ENCODE measurements at regions not wholly inside any gene's neighbourhood (a gene's known extent, or its start where the extent isn't known, plus 50 kb on each side); places are given as distances from the start of the nearest gene placed in this dataset.
A peak's percentile ranks its signal among the peaks of the same experiment; 100 is the strongest.

- Histone ChIP-seq H2BK15ac (replicated peaks; ENCODE audit: low read depth) (no peak overlapping the region), H3K79me1 (ENCODE audit: low read length) (no peaks in the 10 kb centered on the region), H2BK5ac (ENCODE audit: low read length) (no peak overlapping the region), H3K79me2 (ENCODE audit: control insufficient read depth, insufficient read depth, low read length) (no peaks in the 10 kb centered on the region), H4K5ac (ENCODE audit: low read length) (no peak overlapping the region), H3K36me3 (ENCODE audit: control insufficient read depth, insufficient read depth, low read length) (no peaks in the 10 kb centered on the region), H4K8ac (ENCODE audit: low read depth, low read length) (no peak overlapping the region), H3K4ac (ENCODE audit: low read depth, low read length) (no peak overlapping the region), H3K27ac (ENCODE audit: low read depth, low read length) (no peak overlapping the region), H3K23ac (ENCODE audit: low read length) (no peak overlapping the region), H3K27me3 (ENCODE audit: insufficient read depth, low read length, poor library complexity) (no peaks in the 10 kb centered on the region), H3K4me3 (ENCODE audit: low read length) (no peak overlapping the region), H3K18ac (ENCODE audit: low read length) (no peak overlapping the region), H2BK120ac (ENCODE audit: low read depth, low read length) (no peak overlapping the region), H3K4me1 (ENCODE audit: control insufficient read depth, low read depth, low read length) (no peaks in the 10 kb centered on the region), H3K56ac (ENCODE audit: low read length) (no peak overlapping the region), H3K4me2 (ENCODE audit: low read length) (no peak overlapping the region), H3K9ac (ENCODE audit: low read length) (no peak overlapping the region), H2AK5ac (ENCODE audit: low read length) (no peak overlapping the region)
- DNase-seq = no peak
- no CpG with 5 or more reads among the region's 2 CpGs for WGBS (ENCODE audit: extremely low coverage, insufficient coverage, low lambda C conversion rate)
Observed at GRCh38 chr13:48761256-48761655, 107.5 kb downstream of the CYSLTR2 start.

GRCh38 chr13:48769107-48769704 is 115.5 kb downstream of the CYSLTR2 start:
- Histone ChIP-seq H4K8ac (ENCODE audit: low read depth, low read length) (no peak overlapping the region), H4K5ac (ENCODE audit: low read length) (no peak overlapping the region), H3K4me2 (ENCODE audit: low read length) (no peak overlapping the region), H3K56ac (ENCODE audit: low read length) (no peak overlapping the region), H3K9ac (ENCODE audit: low read length) (no peak overlapping the region), H3K4me1 (ENCODE audit: control insufficient read depth, low read depth, low read length) (no peaks in the 10 kb centered on the region), H3K27me3 (ENCODE audit: insufficient read depth, low read length, poor library complexity) (no peaks in the 10 kb centered on the region), H3K36me3 (ENCODE audit: control insufficient read depth, insufficient read depth, low read length) (no peaks in the 10 kb centered on the region), H3K79me2 (ENCODE audit: control insufficient read depth, insufficient read depth, low read length) (no peaks in the 10 kb centered on the region), H2BK120ac (ENCODE audit: low read depth, low read length) (no peak overlapping the region), H2BK15ac (replicated peaks; ENCODE audit: low read depth) (peak overlapping the region; percentile 64), H3K4me3 (ENCODE audit: low read length) (no peak overlapping the region), H3K4ac (ENCODE audit: low read depth, low read length) (no peak overlapping the region), H3K79me1 (ENCODE audit: low read length) (no peaks in the 10 kb centered on the region), H3K27ac (ENCODE audit: low read depth, low read length) (no peak overlapping the region), H2AK5ac (ENCODE audit: low read length) (no peak overlapping the region), H3K18ac (ENCODE audit: low read length) (no peak overlapping the region), H2BK5ac (ENCODE audit: low read length) (no peak overlapping the region), H3K23ac (ENCODE audit: low read length) (no peak overlapping the region)
- no CpG with 5 or more reads among the region's 4 CpGs for WGBS (ENCODE audit: extremely low coverage, insufficient coverage, low lambda C conversion rate)
- peak; percentile 91 for DNase-seq

GRCh38 chr13:48770372-48770771 is 116.6 kb downstream of the CYSLTR2 start:
- WGBS (ENCODE audit: extremely low coverage, insufficient coverage, low lambda C conversion rate) = no CpG with 5 or more reads among the region's 1 CpG
- no peaks in the 10 kb centered on the region for H3K27me3 ChIP-seq (ENCODE audit: insufficient read depth, low read length, poor library complexity)
- no peaks in the 10 kb centered on the region for H3K4me1 ChIP-seq (ENCODE audit: control insufficient read depth, low read depth, low read length)
- no peak overlapping the region for H4K8ac ChIP-seq (ENCODE audit: low read depth, low read length)
- H4K5ac ChIP-seq (ENCODE audit: low read length) = no peak overlapping the region
- no peak overlapping the region for H2BK120ac ChIP-seq (ENCODE audit: low read depth, low read length)
- no peaks in the 10 kb centered on the region for H3K79me1 ChIP-seq (ENCODE audit: low read length)
- DNase-seq = no peak
- H2AK5ac ChIP-seq (ENCODE audit: low read length) = no peak overlapping the region
- no peak overlapping the region for H2BK15ac ChIP-seq (replicated peaks; ENCODE audit: low read depth)
- H3K36me3 ChIP-seq (ENCODE audit: control insufficient read depth, insufficient read depth, low read length) = no peaks in the 10 kb centered on the region
- H3K23ac ChIP-seq (ENCODE audit: low read length) = no peak overlapping the region
- no peak overlapping the region for H2BK5ac ChIP-seq (ENCODE audit: low read length)
- H3K4me2 ChIP-seq (ENCODE audit: low read length) = no peak overlapping the region
- H3K18ac ChIP-seq (ENCODE audit: low read length) = no peak overlapping the region
- H3K27ac ChIP-seq (ENCODE audit: low read depth, low read length) = no peak overlapping the region
- no peaks in the 10 kb centered on the region for H3K79me2 ChIP-seq (ENCODE audit: control insufficient read depth, insufficient read depth, low read length)
- no peak overlapping the region for H3K4ac ChIP-seq (ENCODE audit: low read depth, low read length)
- no peak overlapping the region for H3K56ac ChIP-seq (ENCODE audit: low read length)
- H3K9ac ChIP-seq (ENCODE audit: low read length) = no peak overlapping the region
- no peak overlapping the region for H3K4me3 ChIP-seq (ENCODE audit: low read length)

- DNase-seq = no peak
- Histone ChIP-seq H3K4me3 (ENCODE audit: low read length) (no peak overlapping the region), H3K56ac (ENCODE audit: low read length) (no peak overlapping the region), H3K36me3 (ENCODE audit: control insufficient read depth, insufficient read depth, low read length) (no peaks in the 10 kb centered on the region), H3K79me2 (ENCODE audit: control insufficient read depth, insufficient read depth, low read length) (no peaks in the 10 kb centered on the region), H3K79me1 (ENCODE audit: low read length) (no peaks in the 10 kb centered on the region), H3K9ac (ENCODE audit: low read length) (no peak overlapping the region), H2AK5ac (ENCODE audit: low read length) (no peak overlapping the region), H3K27ac (ENCODE audit: low read depth, low read length) (no peak overlapping the region), H3K4me1 (ENCODE audit: control insufficient read depth, low read depth, low read length) (no peaks in the 10 kb centered on the region), H2BK5ac (ENCODE audit: low read length) (no peak overlapping the region), H2BK15ac (replicated peaks; ENCODE audit: low read depth) (no peak overlapping the region), H3K23ac (ENCODE audit: low read length) (no peak overlapping the region), H3K4me2 (ENCODE audit: low read length) (no peak overlapping the region), H4K5ac (ENCODE audit: low read length) (no peak overlapping the region), H3K4ac (ENCODE audit: low read depth, low read length) (no peak overlapping the region), H3K27me3 (ENCODE audit: insufficient read depth, low read length, poor library complexity) (no peaks in the 10 kb centered on the region), H2BK120ac (ENCODE audit: low read depth, low read length) (no peak overlapping the region), H3K18ac (ENCODE audit: low read length) (no peak overlapping the region), H4K8ac (ENCODE audit: low read depth, low read length) (no peak overlapping the region)
- WGBS (ENCODE audit: extremely low coverage, insufficient coverage, low lambda C conversion rate) = no CpG with 5 or more reads among the region's 1 CpG
Observed at GRCh38 chr13:48772908-48773307, 119.2 kb downstream of the CYSLTR2 start.

GRCh38 chr13:48773531-48774275 is 120.0 kb downstream of the CYSLTR2 start:
- H3K56ac ChIP-seq (ENCODE audit: low read length) = no peak overlapping the region
- H2BK15ac ChIP-seq (replicated peaks; ENCODE audit: low read depth) = no peak overlapping the region
- no peak overlapping the region for H3K23ac ChIP-seq (ENCODE audit: low read length)
- H3K79me2 ChIP-seq (ENCODE audit: control insufficient read depth, insufficient read depth, low read length) = no peaks in the 10 kb centered on the region
- no peaks in the 10 kb centered on the region for H3K4me1 ChIP-seq (ENCODE audit: control insufficient read depth, low read depth, low read length)
- no peak overlapping the region for H2AK5ac ChIP-seq (ENCODE audit: low read length)
- H4K5ac ChIP-seq (ENCODE audit: low read length) = no peak overlapping the region
- no peaks in the 10 kb centered on the region for H3K27me3 ChIP-seq (ENCODE audit: insufficient read depth, low read length, poor library complexity)
- no peaks in the 10 kb centered on the region for H3K36me3 ChIP-seq (ENCODE audit: control insufficient read depth, insufficient read depth, low read length)
- H3K4ac ChIP-seq (ENCODE audit: low read depth, low read length) = no peak overlapping the region
- no peak for DNase-seq
- no CpG with 5 or more reads among the region's 2 CpGs for WGBS (ENCODE audit: extremely low coverage, insufficient coverage, low lambda C conversion rate)
- H2BK5ac ChIP-seq (ENCODE audit: low read length) = no peak overlapping the region
- no peak overlapping the region for H4K8ac ChIP-seq (ENCODE audit: low read depth, low read length)
- no peak overlapping the region for H3K27ac ChIP-seq (ENCODE audit: low read depth, low read length)
- H3K79me1 ChIP-seq (ENCODE audit: low read length) = no peaks in the 10 kb centered on the region
- H3K18ac ChIP-seq (ENCODE audit: low read length) = no peak overlapping the region
- H2BK120ac ChIP-seq (ENCODE audit: low read depth, low read length) = no peak overlapping the region
- no peak overlapping the region for H3K4me3 ChIP-seq (ENCODE audit: low read length)
- H3K9ac ChIP-seq (ENCODE audit: low read length) = no peak overlapping the region
- H3K4me2 ChIP-seq (ENCODE audit: low read length) = no peak overlapping the region
